GM19372 (cell line): ENCODE measurements at regions not wholly inside any gene's neighbourhood (a gene's known extent, or its start where the extent isn't known, plus 50 kb on each side); places are given as distances from the start of the nearest gene placed in this dataset.
"Not testable (repeated sequence)": the region's sequence is repeated elsewhere in the genome, so short reads cannot be mapped to it uniquely, and the experiment has no call there.

Experiments
- ATAC-seq: cut with Tn5 transposase; IDR thresholded peaks from one replicate; pipeline ENCODE4 v1.9.1; 2021; ENCODE audit warnings: mild to moderate bottlenecking, low read depth, moderate library complexity; ENCODE audit not compliant: unreplicated experiment

DNA sequence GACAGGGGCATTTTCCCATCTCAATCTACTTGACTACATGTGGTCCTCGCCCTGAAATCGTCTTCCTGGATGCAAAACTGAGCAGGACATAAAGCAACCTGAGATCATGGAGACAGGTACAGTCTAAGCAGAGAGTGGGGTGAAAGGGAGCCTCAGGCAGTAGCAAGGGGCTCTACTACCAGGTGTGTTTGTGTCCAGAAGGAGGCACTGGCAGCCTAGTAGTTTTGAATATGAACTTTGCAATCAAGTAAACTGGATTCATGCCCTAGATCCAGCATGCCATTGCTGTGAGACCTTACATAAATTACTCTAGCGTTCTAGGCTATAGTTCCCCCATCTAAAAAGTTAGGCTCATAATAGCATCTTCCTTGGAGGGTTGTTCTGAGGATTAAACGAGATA, 147.4 kb downstream of the TXNL1 start:
- no peak for ATAC-seq

- no peak for ATAC-seq
Observed at GRCh38 chr18:56489893-56490292, 148.5 kb downstream of the TXNL1 start.

DNA sequence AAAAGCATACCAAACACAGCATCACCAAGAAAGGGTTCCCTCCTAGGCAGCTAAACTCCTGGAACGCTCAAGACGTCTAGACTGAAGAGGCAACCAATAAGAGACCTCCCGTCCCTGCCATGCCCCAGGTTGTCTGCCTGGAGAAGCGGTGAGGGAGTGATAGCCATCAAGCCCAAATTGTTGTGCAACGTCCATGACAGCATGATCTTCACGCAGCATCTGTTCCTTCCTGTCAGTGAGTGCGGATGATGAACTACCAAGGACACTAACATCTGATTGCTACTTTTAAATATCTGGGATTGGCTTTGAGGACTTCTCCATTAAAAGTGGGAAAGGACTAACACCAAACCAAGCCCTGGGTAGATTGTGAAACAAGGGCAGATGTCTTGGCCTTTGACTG, 149.7 kb downstream of the TXNL1 start:
- ATAC-seq: no peak

DNA sequence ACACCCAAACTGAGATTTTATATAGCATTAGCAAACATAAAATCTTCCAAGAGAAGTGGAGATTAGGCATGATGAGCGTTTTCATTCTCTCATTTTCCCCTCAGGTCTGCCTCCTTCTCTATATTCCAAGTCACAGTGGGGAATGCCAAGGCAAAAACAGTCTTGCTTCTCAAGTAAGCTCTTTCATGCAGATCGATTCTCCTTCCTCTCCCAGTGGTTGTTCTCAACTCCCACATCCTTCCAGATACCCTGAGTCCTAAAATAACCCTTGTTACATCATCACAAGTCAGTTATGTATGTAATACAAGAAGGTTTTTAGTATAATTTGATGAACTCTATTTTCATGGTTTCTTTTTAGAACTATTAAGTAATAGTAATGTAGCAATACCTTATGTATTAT, 150.6 kb downstream of the TXNL1 start:
- no peak for ATAC-seq

DNA sequence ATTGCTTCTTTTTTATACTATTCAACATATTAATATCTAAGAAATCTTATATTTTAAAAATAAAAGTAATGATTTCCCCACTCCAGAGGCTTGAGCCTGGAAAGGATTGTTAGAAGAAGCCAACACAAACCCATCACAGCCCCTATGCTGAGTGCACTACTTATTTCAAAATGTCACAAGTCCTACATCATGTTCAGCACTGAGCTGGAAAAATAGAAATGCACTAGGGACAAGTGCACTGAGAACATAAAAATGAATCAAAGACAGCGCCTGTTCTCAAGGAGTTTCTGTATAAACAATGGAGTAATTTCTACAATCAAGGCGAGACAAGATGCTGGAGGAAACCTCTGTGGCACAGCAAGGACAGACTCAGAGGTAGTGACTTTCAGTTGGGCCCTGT, 155.0 kb downstream of the TXNL1 start:
- ATAC-seq: no peak

DNA sequence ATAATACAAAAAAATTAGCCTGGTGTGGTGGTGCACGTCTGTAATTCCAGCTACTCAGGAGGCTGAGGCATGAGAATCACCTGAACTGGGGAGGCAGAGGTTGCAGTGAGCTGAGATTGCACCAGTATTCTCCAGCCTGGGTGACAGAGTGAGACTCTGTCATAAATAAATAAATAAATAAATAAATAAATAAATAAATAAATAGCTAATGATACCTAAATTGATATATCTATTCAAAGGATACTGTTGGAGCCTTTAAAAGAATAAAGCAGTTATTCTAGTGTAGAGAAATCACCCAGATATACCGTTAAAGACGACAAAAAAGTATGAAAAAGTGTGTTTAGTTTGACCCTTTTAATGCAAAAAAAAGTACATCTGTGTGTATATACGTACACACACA, 155.6 kb downstream of the TXNL1 start:
- not testable (repeated sequence) for ATAC-seq

GRCh38 chr18:56481751-56482150, 156.6 kb downstream of the TXNL1 start:
- no peak for ATAC-seq

- ATAC-seq: no peak
Observed at GRCh38 chr18:56479841-56480240, 158.6 kb downstream of the TXNL1 start.

DNA sequence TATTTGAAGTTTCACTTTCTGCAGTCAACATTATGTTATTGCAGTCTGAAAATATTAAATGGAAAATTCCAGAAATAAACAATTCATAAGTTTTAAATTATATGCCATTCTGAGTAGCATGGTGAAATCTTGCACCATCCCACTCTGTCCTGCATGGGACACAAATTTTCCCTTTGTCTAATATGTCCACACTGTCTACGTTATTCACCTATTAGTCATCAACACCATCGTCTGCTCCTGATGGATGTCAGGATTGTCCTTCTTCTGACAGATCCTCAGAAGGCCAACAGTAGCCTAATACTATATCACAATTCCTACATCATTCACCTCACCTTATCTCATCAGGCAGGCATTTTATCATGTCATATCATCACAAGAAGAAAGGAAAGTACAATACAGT, 163.1 kb downstream of the TXNL1 start:
- ATAC-seq: no peak

DNA sequence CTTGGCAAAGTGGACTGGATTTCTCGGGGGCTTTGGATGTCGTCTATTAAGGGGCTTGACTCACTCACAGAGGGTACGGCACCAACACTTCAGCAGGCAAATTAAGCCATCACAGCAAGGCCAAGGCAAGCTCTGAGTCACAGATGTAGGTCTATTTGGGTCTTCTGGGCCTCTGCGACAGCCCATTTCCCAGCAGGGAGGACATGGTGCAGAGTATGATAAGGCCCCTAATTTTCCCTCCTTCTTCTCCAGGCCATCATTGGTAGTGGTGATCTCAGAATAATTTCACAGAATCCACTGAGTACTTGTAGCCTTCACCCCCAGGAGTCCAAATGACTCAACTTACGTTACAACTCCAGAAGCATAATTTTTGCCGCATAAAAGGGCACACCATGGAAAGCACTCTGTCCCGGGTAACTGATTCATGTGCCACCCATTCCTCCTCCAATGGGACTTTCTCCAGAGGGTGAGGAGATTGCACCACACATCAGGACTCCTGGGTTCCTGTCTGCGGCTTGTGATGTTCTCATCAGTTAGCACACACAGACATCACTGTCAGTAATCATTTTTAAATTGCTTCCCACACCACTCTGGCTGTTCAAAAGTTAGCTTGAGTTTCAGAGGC, 164.9 kb downstream of the TXNL1 start:
- no peak for ATAC-seq

DNA sequence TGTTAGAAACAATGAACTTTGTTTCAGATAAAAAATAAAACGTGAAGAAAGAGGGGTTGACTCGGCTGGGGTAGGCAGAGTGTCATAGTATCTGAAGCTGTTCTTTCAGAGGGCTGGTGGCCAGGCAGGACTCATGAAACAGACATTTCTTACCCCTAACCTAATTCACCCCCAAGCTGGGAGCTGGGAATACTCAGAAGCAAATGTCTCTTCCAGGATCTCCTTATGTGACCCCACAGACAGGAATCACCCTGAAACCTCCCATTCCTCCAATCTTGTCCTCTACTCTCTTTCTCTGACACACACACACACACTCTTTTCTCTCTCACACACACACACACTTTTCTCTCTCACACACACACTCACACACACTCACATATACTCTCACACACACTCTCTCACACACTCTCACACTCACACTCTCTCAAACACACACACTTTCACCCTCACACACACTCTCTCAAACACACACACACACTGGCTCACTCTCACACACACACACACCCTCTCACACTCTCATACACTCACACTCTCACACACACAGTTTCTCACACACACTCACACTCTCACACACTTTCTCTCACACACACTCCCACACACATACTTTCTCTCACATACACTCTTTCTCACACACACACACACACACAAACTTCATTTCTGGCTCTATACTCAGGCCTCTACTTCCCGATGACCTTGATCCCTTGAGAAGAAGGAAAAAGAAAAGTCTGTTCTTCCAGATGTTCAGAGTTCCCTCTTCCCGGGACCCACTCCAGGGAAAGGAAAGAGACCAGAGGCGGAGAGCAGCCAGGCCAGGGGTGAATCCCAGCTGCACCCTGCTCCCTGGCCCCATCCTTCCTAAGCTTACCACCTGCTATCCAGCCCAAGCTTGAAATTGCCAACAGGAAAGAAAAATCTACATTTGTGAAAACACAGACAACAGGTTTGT, 167.7 kb downstream of the TXNL1 start:
- no peak for ATAC-seq

- no peak for ATAC-seq
Observed at GRCh38 chr18:56469582-56469981, 168.8 kb downstream of the TXNL1 start.

GRCh38 chr18:56468396-56468795, 170.0 kb downstream of the TXNL1 start:
- no peak for ATAC-seq

DNA sequence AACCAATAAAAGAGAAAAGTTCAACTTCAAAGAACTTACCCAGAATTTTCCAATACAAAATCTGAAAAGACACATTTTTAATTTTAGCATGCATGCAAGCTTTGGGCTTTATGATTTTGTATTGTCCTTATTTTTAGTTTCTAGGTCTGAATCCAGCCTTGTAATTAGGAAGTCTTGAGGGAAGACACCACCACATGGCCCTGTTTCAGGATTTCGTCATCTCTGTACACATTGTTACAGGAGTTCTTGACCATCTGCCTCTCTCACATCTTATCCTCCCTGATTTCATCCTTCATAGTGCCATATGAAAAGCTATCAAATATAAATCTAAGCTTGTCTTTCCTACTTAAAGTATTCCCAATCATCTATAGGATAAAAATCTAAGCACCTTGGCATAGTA, 176.1 kb downstream of the TXNL1 start:
- no peak for ATAC-seq

GRCh38 chr18:56461151-56461550, 177.2 kb downstream of the TXNL1 start:
- no peak for ATAC-seq

DNA sequence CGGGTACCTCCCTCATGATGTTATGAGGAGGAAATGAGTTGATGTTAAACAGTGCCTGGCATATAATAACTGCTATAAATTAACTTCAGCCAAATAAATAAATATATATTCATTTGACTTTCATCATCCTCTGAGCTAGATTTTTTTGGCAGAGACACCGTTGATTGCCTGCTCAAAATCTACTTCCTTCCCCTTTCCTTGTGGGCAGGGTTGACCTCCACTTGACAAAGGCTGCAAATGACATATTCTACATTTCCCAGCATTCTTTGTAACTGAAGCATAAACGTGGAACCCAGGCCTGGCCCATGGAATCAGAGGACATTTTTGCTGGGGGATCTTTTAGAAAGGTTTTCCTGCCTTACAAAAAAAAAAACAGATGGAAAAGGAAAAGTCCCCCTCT, 177.8 kb downstream of the TXNL1 start:
- no peak for ATAC-seq

DNA sequence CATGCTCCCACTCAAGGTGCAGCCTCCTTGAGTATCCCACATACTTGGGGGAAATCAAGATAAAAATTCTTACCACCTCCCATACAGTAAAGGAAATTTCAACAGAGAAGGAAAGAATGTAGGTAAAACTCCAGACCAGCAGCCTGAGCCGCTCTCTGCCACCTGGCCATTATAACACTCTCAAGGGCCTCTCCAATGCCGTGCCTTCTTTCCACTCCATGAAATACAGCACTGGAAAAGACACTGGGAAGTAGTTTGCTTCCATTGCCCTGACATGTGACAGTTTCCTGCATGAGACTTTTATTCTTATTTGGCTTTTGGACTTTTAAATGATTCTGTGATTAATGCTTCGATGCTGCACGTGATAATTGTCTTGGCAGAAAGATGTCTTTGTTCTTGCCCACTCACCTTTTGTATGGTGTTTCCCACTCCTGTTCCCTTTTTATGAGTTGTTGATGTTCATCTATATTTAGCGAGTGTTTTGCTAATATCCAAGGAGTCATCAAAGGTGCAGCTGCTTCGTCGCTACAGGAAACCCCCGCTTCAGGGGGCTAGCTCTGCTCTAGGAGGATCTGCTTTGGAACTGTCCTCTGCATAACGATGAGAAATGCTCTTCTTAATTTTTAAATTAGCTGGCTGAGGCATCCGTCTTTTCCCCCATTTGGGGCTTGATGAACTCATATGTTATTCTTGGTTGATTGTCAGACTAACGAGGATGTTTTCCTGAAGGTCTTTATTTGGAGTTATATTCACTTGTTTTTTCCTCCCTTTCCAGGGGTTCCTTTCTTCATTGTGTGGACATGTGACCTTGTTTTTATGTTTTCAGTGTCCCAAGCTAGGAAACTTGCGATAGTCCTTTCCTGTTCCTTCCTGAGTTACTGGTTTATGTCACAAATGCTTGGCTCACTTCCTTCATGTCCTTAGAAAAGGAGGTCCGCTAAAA, 179.4 kb downstream of the TXNL1 start:
- no peak for ATAC-seq

GRCh38 chr18:56455874-56456273, 182.5 kb downstream of the TXNL1 start:
- ATAC-seq: no peak

GRCh38 chr18:56455141-56455540, 183.3 kb downstream of the TXNL1 start:
- ATAC-seq: no peak

DNA sequence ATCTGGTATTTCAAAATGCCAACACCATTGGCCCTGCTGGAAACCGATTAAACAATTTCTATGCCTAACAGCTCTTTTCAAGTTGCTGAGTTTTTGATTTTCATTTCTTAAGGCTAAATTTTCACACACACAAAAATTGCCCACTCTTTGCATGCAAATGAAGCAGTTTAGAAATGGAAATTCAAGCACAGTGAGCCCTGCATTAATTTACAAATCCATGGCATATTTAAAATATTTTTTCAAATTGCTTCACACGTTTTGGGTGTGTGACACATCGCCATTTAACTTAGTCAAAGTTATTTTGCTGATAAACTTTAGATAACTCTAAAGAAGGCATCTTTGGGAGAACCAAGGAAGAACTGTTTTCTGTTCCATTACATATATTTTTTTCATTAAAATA, 184.8 kb downstream of the TXNL1 start:
- no peak for ATAC-seq

DNA sequence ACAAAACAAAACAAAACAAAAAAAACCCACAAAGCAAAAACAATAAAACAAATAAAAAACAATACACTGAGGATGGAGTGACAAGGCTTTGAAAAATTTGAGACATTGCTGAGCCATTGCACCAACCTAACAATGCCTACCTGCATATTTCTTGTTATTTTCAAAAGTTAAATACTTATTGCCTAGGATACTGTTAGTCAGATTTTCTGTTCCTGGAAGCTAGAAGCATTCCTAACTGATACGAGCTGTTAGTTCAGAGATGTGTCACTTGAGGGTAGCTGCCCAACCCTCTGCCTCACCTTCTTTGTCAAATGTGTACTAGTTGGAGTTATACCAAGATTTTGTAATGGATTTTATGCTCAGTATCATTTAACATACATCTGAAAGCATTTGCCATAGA, 187.2 kb downstream of the TXNL1 start:
- no peak for ATAC-seq
